ENCODE measurements at regions not wholly inside any gene's neighbourhood (a gene's known extent, or its start where the extent isn't known, plus 50 kb on each side); places are given as distances from the start of the nearest gene placed in this dataset.

DNA sequence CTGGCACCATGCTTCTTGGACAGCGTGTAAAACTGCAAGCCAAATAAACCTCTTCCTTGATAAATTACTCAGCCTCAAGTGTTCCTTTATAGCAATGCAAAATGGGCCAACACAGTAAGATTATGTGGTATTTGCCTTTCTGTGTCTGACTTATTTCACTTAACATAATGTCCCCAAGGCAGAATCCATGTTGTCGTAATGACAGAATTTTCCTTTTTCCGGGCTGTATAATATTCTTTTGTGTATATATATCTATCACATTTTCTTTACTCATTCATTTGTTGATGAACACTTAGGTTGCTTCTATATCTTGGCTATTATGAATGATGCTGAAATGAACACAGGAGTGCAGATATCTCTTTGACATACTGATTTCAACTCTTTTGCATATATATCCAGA, 209.1 kb upstream of the PTER start:
- H3K4me3 ChIP-seq (ENCODE audit: low read depth, low read length), result no peak overlapping the region
- TF ChIP-seq, protein P1, sequence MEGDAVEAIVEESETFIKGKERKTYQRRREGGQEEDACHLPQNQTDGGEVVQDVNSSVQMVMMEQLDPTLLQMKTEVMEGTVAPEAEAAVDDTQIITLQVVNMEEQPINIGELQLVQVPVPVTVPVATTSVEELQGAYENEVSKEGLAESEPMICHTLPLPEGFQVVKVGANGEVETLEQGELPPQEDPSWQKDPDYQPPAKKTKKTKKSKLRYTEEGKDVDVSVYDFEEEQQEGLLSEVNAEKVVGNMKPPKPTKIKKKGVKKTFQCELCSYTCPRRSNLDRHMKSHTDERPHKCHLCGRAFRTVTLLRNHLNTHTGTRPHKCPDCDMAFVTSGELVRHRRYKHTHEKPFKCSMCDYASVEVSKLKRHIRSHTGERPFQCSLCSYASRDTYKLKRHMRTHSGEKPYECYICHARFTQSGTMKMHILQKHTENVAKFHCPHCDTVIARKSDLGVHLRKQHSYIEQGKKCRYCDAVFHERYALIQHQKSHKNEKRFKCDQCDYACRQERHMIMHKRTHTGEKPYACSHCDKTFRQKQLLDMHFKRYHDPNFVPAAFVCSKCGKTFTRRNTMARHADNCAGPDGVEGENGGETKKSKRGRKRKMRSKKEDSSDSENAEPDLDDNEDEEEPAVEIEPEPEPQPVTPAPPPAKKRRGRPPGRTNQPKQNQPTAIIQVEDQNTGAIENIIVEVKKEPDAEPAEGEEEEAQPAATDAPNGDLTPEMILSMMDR (IDR thresholded peaks at IDR 0.05; ENCODE audit: low read depth, low read length, missing control alignments), result no peak
- no peak for DNase-seq (ENCODE audit: low read depth)

DNA sequence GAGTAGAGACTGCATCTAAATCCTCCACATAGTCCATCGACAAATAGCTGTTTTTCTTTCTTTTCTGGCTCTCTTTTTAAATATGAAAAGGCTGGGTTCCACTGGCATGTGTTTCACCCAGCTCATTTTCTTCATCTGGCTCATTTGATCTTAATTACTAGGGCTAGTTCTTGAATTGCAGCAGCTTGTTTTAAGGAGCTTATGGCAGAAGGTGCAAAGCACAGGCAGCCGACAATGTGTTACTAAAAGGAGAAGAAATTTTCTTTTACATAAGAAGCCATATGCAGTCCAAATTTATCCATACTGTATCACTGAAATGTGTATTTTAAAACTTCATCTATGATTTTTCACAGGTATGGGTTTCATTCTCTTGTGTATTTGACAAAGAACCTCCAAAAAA, 205.6 kb upstream of the PTER start:
- DNase-seq (ENCODE audit: low read depth), result no peak
- TF ChIP-seq, protein P1 (IDR thresholded peaks at IDR 0.05; ENCODE audit: low read depth, low read length, missing control alignments), result no peak
- H3K4me3 ChIP-seq (ENCODE audit: low read depth, low read length), result no peak overlapping the region

DNA sequence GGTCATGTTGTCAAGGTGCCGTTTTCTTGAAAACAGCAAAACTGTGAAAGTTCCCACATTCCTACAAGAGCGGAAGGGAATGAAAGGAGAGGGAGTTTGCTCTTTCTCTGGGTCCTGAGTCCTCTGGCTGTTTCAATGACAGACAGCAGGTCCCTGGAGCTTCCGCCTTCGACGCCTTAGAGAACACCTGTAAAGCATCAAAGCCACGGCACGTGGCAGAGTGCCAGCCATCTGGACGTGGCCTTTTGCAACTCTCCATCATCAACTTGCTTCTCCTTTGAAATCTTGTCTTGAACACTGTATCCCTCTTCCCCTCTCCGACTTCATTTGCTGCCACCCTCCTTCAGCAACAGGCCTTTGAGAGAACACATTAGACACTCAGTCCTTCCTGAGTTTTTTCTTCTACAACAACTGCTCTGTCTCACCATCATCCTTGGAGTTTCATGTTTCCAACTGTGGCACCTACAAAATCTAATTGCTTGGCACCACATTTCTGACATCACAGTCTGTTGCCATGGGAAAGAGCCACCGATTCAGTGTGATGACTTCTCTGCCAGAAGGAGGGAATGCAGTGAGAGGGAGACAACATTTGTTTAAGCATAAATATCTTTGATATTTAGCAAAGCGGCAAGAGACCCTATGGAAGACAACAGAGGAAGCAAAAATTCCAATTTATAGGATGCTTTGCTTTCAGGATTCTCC, 204.9 kb upstream of the PTER start:
- TF ChIP-seq, protein P1 (IDR thresholded peaks at IDR 0.05; ENCODE audit: low read depth, low read length, missing control alignments), result no peak
- no peak overlapping the region for H3K4me3 ChIP-seq (ENCODE audit: low read depth, low read length)
- DNase-seq (ENCODE audit: low read depth), result no peak

DNA sequence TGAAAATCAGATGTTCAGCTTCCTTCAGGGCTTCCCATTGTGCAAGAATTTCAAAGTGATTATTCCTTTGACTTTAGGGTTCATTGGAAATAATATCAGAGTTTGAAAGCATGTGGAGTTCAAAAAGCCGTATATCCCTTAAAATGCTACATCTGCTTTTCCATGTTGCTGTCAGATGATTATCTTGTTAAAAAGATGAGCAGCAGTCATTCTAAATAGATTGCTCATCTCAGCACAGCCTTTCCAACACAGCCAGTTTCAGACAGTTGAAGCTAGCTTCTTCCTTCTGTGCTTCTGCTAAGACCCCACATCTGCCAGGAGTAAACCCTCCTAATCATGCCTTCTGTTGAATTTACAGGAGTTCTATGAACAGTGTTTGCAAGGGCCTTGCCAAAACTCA, 204.4 kb upstream of the PTER start:
- H3K4me3 ChIP-seq (ENCODE audit: low read depth, low read length), result no peak overlapping the region
- TF ChIP-seq, protein P1 (IDR thresholded peaks at IDR 0.05; ENCODE audit: low read depth, low read length, missing control alignments), result no peak
- no peak for DNase-seq (ENCODE audit: low read depth)

DNA sequence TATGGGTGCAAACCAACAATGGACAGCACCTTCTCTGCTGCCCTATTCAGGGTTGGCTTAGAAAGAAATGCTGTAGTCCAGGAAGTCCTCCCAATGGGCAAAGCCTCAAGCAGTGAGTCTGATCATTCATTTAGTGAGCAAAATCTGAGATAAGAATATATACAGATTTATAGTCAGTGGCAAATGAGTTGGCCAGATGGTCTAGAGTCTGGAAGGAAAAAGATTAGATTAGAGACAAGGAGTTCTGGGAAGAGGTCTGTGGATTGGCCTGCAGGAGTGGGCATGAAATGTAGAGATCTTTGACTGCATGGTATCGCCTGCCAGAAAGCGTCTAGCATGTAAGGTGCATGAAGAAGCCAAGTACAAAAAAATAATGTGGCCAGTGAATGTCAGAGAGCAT, 201.9 kb upstream of the PTER start:
- H3K4me3 ChIP-seq (ENCODE audit: low read depth, low read length), result no peak overlapping the region
- TF ChIP-seq, protein P1 (IDR thresholded peaks at IDR 0.05; ENCODE audit: low read depth, low read length, missing control alignments), result no peak
- DNase-seq (ENCODE audit: low read depth), result no peak

DNA sequence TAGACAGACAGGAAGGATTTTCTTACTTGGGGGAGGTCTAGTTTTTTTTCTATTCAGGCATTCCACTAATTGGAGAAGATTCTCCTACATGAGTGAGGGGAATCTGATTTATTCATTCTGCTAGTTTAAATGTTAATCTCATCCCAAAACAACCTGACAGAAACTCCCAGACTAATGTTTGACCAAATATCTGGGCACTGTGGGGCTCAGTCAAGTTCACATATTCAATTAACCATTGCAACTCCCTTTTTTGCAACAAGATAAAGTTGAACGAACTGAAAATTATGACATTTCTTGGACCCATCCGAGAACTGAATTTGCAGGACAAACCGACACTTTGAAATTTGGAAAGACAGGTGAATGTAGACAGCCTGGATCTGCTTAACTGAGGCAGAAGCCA, 194.4 kb upstream of the PTER start:
- no peak overlapping the region for H3K4me3 ChIP-seq (ENCODE audit: low read depth, low read length)
- TF ChIP-seq, protein P1 (IDR thresholded peaks at IDR 0.05; ENCODE audit: low read depth, low read length, missing control alignments), result no peak
- DNase-seq (ENCODE audit: low read depth), result no peak

Data from GM12864 (cell line).